ENCODE measurements at regions not wholly inside any gene's neighbourhood (a gene's known extent, or its start where the extent isn't known, plus 50 kb on each side); places are given as distances from the start of the nearest gene placed in this dataset.
"Not testable (repeated sequence)": the region's sequence is repeated elsewhere in the genome, so short reads cannot be mapped to it uniquely, and the experiment has no call there.

GRCh38 chr2:87212938-87213337 lies 191.3 kb upstream of the PLGLB1 start:
- intact Hi-C loops (cut with micrococcal nuclease); DNase-seq; POLR2A ChIA-PET; H3K9me3 Mint-ChIP-seq; H3K27me3 Mint-ChIP-seq; H3K27ac Mint-ChIP-seq; ATAC-seq; H3K4me3 Mint-ChIP-seq; H3K4me1 Mint-ChIP-seq (ENCODE audit: low read depth); CTCF ChIA-PET; H3K36me3 Mint-ChIP-seq (ENCODE audit: low read depth): not testable (repeated sequence)

- DNase-seq; H3K27ac Mint-ChIP-seq; intact Hi-C loops (cut with micrococcal nuclease); POLR2A ChIA-PET; H3K9me3 Mint-ChIP-seq; H3K4me3 Mint-ChIP-seq; ATAC-seq; CTCF ChIA-PET; H3K36me3 Mint-ChIP-seq (ENCODE audit: low read depth); H3K27me3 Mint-ChIP-seq; H3K4me1 Mint-ChIP-seq (ENCODE audit: low read depth): not testable (repeated sequence)
Observed at GRCh38 chr2:87217005-87217404, 195.4 kb upstream of the PLGLB1 start.

- CTCF ChIA-PET; H3K36me3 Mint-ChIP-seq (ENCODE audit: low read depth); H3K4me3 Mint-ChIP-seq; POLR2A ChIA-PET; intact Hi-C loops (cut with micrococcal nuclease); H3K27ac Mint-ChIP-seq; H3K4me1 Mint-ChIP-seq (ENCODE audit: low read depth); H3K9me3 Mint-ChIP-seq; H3K27me3 Mint-ChIP-seq: not testable (repeated sequence)
- DNase-seq, result peak; percentile 89
- peak; percentile 18 for TF ChIP-seq CTCF (IDR thresholded peaks at IDR 0.05)
- ATAC-seq, result peak; percentile 98
Observed at GRCh38 chr2:87217741-87218410, 196.2 kb upstream of the PLGLB1 start.

- H3K4me1 Mint-ChIP-seq (ENCODE audit: low read depth); H3K27me3 Mint-ChIP-seq; H3K36me3 Mint-ChIP-seq (ENCODE audit: low read depth); DNase-seq; POLR2A ChIA-PET; CTCF ChIA-PET; ATAC-seq; H3K4me3 Mint-ChIP-seq; H3K27ac Mint-ChIP-seq; intact Hi-C loops (cut with micrococcal nuclease); H3K9me3 Mint-ChIP-seq: not testable (repeated sequence)
Observed at GRCh38 chr2:87220651-87221050, 199.0 kb upstream of the PLGLB1 start.

- H3K4me1 Mint-ChIP-seq (ENCODE audit: low read depth); DNase-seq; CTCF ChIA-PET; intact Hi-C loops (cut with micrococcal nuclease); H3K36me3 Mint-ChIP-seq (ENCODE audit: low read depth); H3K27ac Mint-ChIP-seq; POLR2A ChIA-PET; H3K4me3 Mint-ChIP-seq; ATAC-seq; H3K27me3 Mint-ChIP-seq; H3K9me3 Mint-ChIP-seq: not testable (repeated sequence)
Observed at GRCh38 chr2:87222131-87222530, 200.5 kb upstream of the PLGLB1 start.

- H3K27me3 Mint-ChIP-seq; ATAC-seq; H3K4me3 Mint-ChIP-seq; intact Hi-C loops (cut with micrococcal nuclease); H3K27ac Mint-ChIP-seq; H3K36me3 Mint-ChIP-seq (ENCODE audit: low read depth); H3K4me1 Mint-ChIP-seq (ENCODE audit: low read depth); POLR2A ChIA-PET; CTCF ChIA-PET; DNase-seq; H3K9me3 Mint-ChIP-seq: not testable (repeated sequence)
Observed at GRCh38 chr2:87223873-87224272, 202.2 kb upstream of the PLGLB1 start.

- H3K27me3 Mint-ChIP-seq; CTCF ChIA-PET; intact Hi-C loops (cut with micrococcal nuclease); H3K4me1 Mint-ChIP-seq (ENCODE audit: low read depth); H3K36me3 Mint-ChIP-seq (ENCODE audit: low read depth); POLR2A ChIA-PET; H3K4me3 Mint-ChIP-seq; H3K27ac Mint-ChIP-seq; DNase-seq; H3K9me3 Mint-ChIP-seq: not testable (repeated sequence)
- peak; percentile 95 for ATAC-seq
- peak; percentile 57 for TF ChIP-seq CTCF (IDR thresholded peaks at IDR 0.05)
Observed at GRCh38 chr2:87229091-87229689, 207.5 kb upstream of the PLGLB1 start.

- H3K4me1 Mint-ChIP-seq (ENCODE audit: low read depth); DNase-seq; CTCF ChIA-PET; H3K27ac Mint-ChIP-seq; H3K9me3 Mint-ChIP-seq; H3K4me3 Mint-ChIP-seq; ATAC-seq; POLR2A ChIA-PET; H3K36me3 Mint-ChIP-seq (ENCODE audit: low read depth); H3K27me3 Mint-ChIP-seq; intact Hi-C loops (cut with micrococcal nuclease): not testable (repeated sequence)
Observed at GRCh38 chr2:87229964-87230363, 208.3 kb upstream of the PLGLB1 start.

- CTCF ChIA-PET; H3K36me3 Mint-ChIP-seq (ENCODE audit: low read depth); H3K4me3 Mint-ChIP-seq; ATAC-seq; POLR2A ChIA-PET; H3K9me3 Mint-ChIP-seq; DNase-seq; H3K27ac Mint-ChIP-seq; H3K4me1 Mint-ChIP-seq (ENCODE audit: low read depth); intact Hi-C loops (cut with micrococcal nuclease); H3K27me3 Mint-ChIP-seq: not testable (repeated sequence)
Observed at GRCh38 chr2:87235333-87235981, 213.8 kb upstream of the PLGLB1 start.

GRCh38 chr2:87237570-87238336 lies 216.1 kb upstream of the PLGLB1 start:
- intact Hi-C loops (cut with micrococcal nuclease); H3K36me3 Mint-ChIP-seq (ENCODE audit: low read depth); POLR2A ChIA-PET; H3K9me3 Mint-ChIP-seq; H3K27ac Mint-ChIP-seq; CTCF ChIA-PET; H3K27me3 Mint-ChIP-seq; H3K4me3 Mint-ChIP-seq; H3K4me1 Mint-ChIP-seq (ENCODE audit: low read depth): not testable (repeated sequence)
- ATAC-seq, result peak; percentile 74
- DNase-seq, result peak; percentile 45
